ENCODE measurements at regions not wholly inside any gene's neighbourhood (a gene's known extent, or its start where the extent isn't known, plus 50 kb on each side); places are given as distances from the start of the nearest gene placed in this dataset.

- no peak for TF ChIP-seq CTCF (IDR thresholded peaks at IDR 0.05; ENCODE audit: low read depth, low read length, missing control alignments)
- Histone ChIP-seq H3K27me3 (replicated peaks) (no peaks in the 10 kb centered on the region), H3K36me3 (replicated peaks) (no peaks in the 10 kb centered on the region), H3K27ac (no peak overlapping the region), H3K4me3 (ENCODE audit: low read depth, low read length) (no peak overlapping the region)
- no peak for DNase-seq
- in situ Hi-C loops (cut with HindIII; ENCODE audit: low pct_ligation_motif_present, low sequenced_read_pairs), result no loop called here
Observed at GRCh38 chr2:4338345-4338744, 635.0 kb downstream of the DCDC2C start.

- no peak for TF ChIP-seq CTCF (IDR thresholded peaks at IDR 0.05; ENCODE audit: low read depth, low read length, missing control alignments)
- Histone ChIP-seq H3K27me3 (replicated peaks) (no peaks in the 10 kb centered on the region), H3K36me3 (replicated peaks) (no peaks in the 10 kb centered on the region), H3K27ac (no peak overlapping the region), H3K4me3 (ENCODE audit: low read depth, low read length) (no peak overlapping the region)
- DNase-seq, result peak; percentile 14
- in situ Hi-C loops (cut with HindIII; ENCODE audit: low pct_ligation_motif_present, low sequenced_read_pairs), result no loop called here
Observed at GRCh38 chr2:4340536-4340935, 637.2 kb downstream of the DCDC2C start.

GRCh38 chr2:4346628-4347027 is 643.3 kb downstream of the DCDC2C start:
- Histone ChIP-seq H3K36me3 (replicated peaks) (no peaks in the 10 kb centered on the region), H3K27ac (no peak overlapping the region), H3K27me3 (replicated peaks) (no peaks in the 10 kb centered on the region), H3K4me3 (ENCODE audit: low read depth, low read length) (no peak overlapping the region)
- no peak for DNase-seq
- TF ChIP-seq CTCF (IDR thresholded peaks at IDR 0.05; ENCODE audit: low read depth, low read length, missing control alignments), result no peak
- in situ Hi-C loops (cut with HindIII; ENCODE audit: low pct_ligation_motif_present, low sequenced_read_pairs), result no loop called here

GRCh38 chr2:4353668-4354067 is 650.3 kb downstream of the DCDC2C start:
- Histone ChIP-seq H3K4me3 (ENCODE audit: low read depth, low read length) (no peak overlapping the region), H3K36me3 (replicated peaks) (no peaks in the 10 kb centered on the region), H3K27ac (peak overlapping the region; percentile 22), H3K27me3 (replicated peaks) (no peaks in the 10 kb centered on the region)
- in situ Hi-C loops (cut with HindIII; ENCODE audit: low pct_ligation_motif_present, low sequenced_read_pairs), result no loop called here
- no peak for DNase-seq
- no peak for TF ChIP-seq CTCF (IDR thresholded peaks at IDR 0.05; ENCODE audit: low read depth, low read length, missing control alignments)

GRCh38 chr2:4354164-4354563 is 650.8 kb downstream of the DCDC2C start:
- in situ Hi-C loops (cut with HindIII; ENCODE audit: low pct_ligation_motif_present, low sequenced_read_pairs), result no loop called here
- Histone ChIP-seq H3K27ac (peak overlapping the region; percentile 43), H3K4me3 (ENCODE audit: low read depth, low read length) (no peak overlapping the region), H3K36me3 (replicated peaks) (no peaks in the 10 kb centered on the region), H3K27me3 (replicated peaks) (no peaks in the 10 kb centered on the region)
- no peak for TF ChIP-seq CTCF (IDR thresholded peaks at IDR 0.05; ENCODE audit: low read depth, low read length, missing control alignments)
- DNase-seq, result peak; percentile 12

- in situ Hi-C loops (cut with HindIII; ENCODE audit: low pct_ligation_motif_present, low sequenced_read_pairs), result no loop called here
- no peaks in the 10 kb centered on the region for H3K27me3 ChIP-seq (replicated peaks)
- H3K36me3 ChIP-seq (replicated peaks), result no peaks in the 10 kb centered on the region
- peak; percentile 13 for DNase-seq
- H3K27ac ChIP-seq, result peak overlapping the region; percentile 43
- peak; percentile 44 for TF ChIP-seq CTCF (IDR thresholded peaks at IDR 0.05; ENCODE audit: low read depth, low read length, missing control alignments)
- no peak overlapping the region for H3K4me3 ChIP-seq (ENCODE audit: low read depth, low read length)
Observed at GRCh38 chr2:4354678-4355077, 651.3 kb downstream of the DCDC2C start.
